ENCODE measurements at regions not wholly inside any gene's neighbourhood (a gene's known extent, or its start where the extent isn't known, plus 50 kb on each side); places are given as distances from the start of the nearest gene placed in this dataset.

- no peak for ATAC-seq
- DNase-seq = no peak
- Mint-ChIP-seq H3K4me1 (ENCODE audit: low read depth) (no peaks in the 10 kb centered on the region), H3K27me3 (no peaks in the 10 kb centered on the region), H3K4me3 (no peak overlapping the region), H3K36me3 (ENCODE audit: low read depth) (no peaks in the 10 kb centered on the region), H3K9me3 (no peaks in the 10 kb centered on the region), H3K27ac (no peak overlapping the region)
- TF ChIP-seq CTCF (IDR thresholded peaks at IDR 0.05) = no peak
- ChIA-PET POLR2A (no interaction called here), CTCF (no interaction called here)
- intact Hi-C loops (cut with micrococcal nuclease) = no loop called here
These were observed 415.5 kb downstream of the GLRX3 start for GRCh38 chr10:130551676-130552075.

GRCh38 chr10:130553826-130554225 is 417.6 kb downstream of the GLRX3 start:
- TF ChIP-seq CTCF (IDR thresholded peaks at IDR 0.05) = no peak
- H3K27ac Mint-ChIP-seq = no peak overlapping the region
- H3K4me3 Mint-ChIP-seq = no peak overlapping the region
- no peaks in the 10 kb centered on the region for H3K4me1 Mint-ChIP-seq (ENCODE audit: low read depth)
- no peaks in the 10 kb centered on the region for H3K27me3 Mint-ChIP-seq
- DNase-seq (no peak), ATAC-seq (no peak)
- CTCF ChIA-PET = no interaction called here
- no peaks in the 10 kb centered on the region for H3K36me3 Mint-ChIP-seq (ENCODE audit: low read depth)
- POLR2A ChIA-PET = no interaction called here
- H3K9me3 Mint-ChIP-seq = no peaks in the 10 kb centered on the region
- intact Hi-C loops (cut with micrococcal nuclease) = no loop called here

- Mint-ChIP-seq H3K27ac (no peak overlapping the region), H3K4me3 (no peak overlapping the region), H3K27me3 (no peaks in the 10 kb centered on the region), H3K4me1 (ENCODE audit: low read depth) (no peaks in the 10 kb centered on the region), H3K36me3 (ENCODE audit: low read depth) (no peaks in the 10 kb centered on the region), H3K9me3 (no peaks in the 10 kb centered on the region)
- TF ChIP-seq CTCF (IDR thresholded peaks at IDR 0.05) = no peak
- CTCF ChIA-PET = no interaction called here
- POLR2A ChIA-PET = no interaction called here
- intact Hi-C loops (cut with micrococcal nuclease) = no loop called here
- ATAC-seq (no peak), DNase-seq (no peak)
These were observed 418.7 kb downstream of the GLRX3 start for GRCh38 chr10:130554701-130555410.

- DNase-seq = no peak
- Mint-ChIP-seq H3K27ac (no peak overlapping the region), H3K27me3 (no peaks in the 10 kb centered on the region), H3K9me3 (no peaks in the 10 kb centered on the region), H3K4me3 (no peak overlapping the region), H3K4me1 (ENCODE audit: low read depth) (no peaks in the 10 kb centered on the region), H3K36me3 (ENCODE audit: low read depth) (no peaks in the 10 kb centered on the region)
- no peak for TF ChIP-seq CTCF (IDR thresholded peaks at IDR 0.05)
- ChIA-PET CTCF (no interaction called here), POLR2A (no interaction called here)
- intact Hi-C loops (cut with micrococcal nuclease) = no loop called here
- ATAC-seq = no peak
These were observed 419.2 kb downstream of the GLRX3 start for GRCh38 chr10:130555411-130555750.

GRCh38 chr10:130557181-130557845 is 421.1 kb downstream of the GLRX3 start:
- intact Hi-C loops (cut with micrococcal nuclease) = no loop called here
- no peak for TF ChIP-seq CTCF (IDR thresholded peaks at IDR 0.05)
- Mint-ChIP-seq H3K4me1 (ENCODE audit: low read depth) (no peaks in the 10 kb centered on the region), H3K27me3 (no peaks in the 10 kb centered on the region), H3K9me3 (no peaks in the 10 kb centered on the region), H3K27ac (no peak overlapping the region), H3K4me3 (no peak overlapping the region), H3K36me3 (ENCODE audit: low read depth) (no peaks in the 10 kb centered on the region)
- ATAC-seq (no peak), DNase-seq (no peak)
- ChIA-PET CTCF (no interaction called here), POLR2A (no interaction called here)

All from activated CD8-positive, alpha-beta T cell treated with anti-CD3 and anti-CD28 coated beads for 36 hours (primary cell).